ENCODE measurements at regions not wholly inside any gene's neighbourhood (a gene's known extent, or its start where the extent isn't known, plus 50 kb on each side); places are given as distances from the start of the nearest gene placed in this dataset.

DNA sequence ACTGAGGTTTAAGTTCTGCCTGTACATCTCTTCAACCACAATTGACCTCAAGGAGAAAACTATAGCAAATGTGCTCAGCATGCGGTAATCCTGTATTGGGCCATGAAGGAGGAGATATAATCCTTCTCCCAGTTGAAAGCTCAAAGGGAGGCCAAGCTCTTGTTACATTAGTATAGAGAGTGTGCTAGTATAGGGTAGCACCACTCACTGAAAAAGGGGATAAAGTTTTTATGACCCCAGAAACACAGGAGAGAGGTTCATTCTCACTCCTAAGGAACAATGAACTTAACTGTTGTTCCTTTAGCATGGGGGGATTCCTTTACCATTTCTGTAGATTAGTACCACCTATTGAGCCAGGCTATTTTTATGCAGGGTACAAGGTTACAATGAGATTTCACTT lies 267.7 kb downstream of the LRRIQ3 start:
- Histone ChIP-seq H3K9me3 (no peaks in the 10 kb centered on the region), H3K27me3 (no peaks in the 10 kb centered on the region), H3K36me3 (no peaks in the 10 kb centered on the region), H3K27ac (no peak overlapping the region), H3K4me1 (no peaks in the 10 kb centered on the region), H3K4me3 (no peak overlapping the region)
- 85 to 97% (median 88%) methylated on average over 1 of the region's 1 CpG for WGBS, 5 donors
- TF ChIP-seq EP300 (IDR thresholded peaks at IDR 0.05) (no peak), POLR2AphosphoS5 (IDR thresholded peaks at IDR 0.05) (no peak), POLR2A (IDR thresholded peaks at IDR 0.05) (no peak)
- TF ChIP-seq, protein P1, sequence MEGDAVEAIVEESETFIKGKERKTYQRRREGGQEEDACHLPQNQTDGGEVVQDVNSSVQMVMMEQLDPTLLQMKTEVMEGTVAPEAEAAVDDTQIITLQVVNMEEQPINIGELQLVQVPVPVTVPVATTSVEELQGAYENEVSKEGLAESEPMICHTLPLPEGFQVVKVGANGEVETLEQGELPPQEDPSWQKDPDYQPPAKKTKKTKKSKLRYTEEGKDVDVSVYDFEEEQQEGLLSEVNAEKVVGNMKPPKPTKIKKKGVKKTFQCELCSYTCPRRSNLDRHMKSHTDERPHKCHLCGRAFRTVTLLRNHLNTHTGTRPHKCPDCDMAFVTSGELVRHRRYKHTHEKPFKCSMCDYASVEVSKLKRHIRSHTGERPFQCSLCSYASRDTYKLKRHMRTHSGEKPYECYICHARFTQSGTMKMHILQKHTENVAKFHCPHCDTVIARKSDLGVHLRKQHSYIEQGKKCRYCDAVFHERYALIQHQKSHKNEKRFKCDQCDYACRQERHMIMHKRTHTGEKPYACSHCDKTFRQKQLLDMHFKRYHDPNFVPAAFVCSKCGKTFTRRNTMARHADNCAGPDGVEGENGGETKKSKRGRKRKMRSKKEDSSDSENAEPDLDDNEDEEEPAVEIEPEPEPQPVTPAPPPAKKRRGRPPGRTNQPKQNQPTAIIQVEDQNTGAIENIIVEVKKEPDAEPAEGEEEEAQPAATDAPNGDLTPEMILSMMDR (IDR thresholded peaks at IDR 0.05) = no peak
- intact Hi-C loops (cut with DNase I; ENCODE audit: low total_unique reads) = no loop called here
- DNase-seq = no peak

DNA sequence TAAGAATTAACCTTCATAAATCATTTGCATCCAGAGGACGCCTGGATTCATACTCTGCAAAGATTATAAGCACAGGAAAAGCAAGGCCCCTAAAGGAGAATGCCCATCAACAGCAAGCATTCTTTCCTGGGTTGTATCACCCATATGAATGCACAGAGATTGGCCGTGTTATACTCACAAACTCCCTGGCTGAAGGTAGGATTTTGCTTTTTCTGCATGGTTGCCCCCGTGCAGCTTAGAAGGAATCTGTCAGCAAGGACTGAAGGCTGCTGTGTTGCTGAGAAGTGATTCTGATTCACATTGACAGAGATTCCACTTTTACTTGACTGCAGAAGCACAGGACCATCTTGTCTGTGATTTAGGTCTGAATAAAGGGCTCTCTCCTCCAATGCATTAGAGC lies 283.0 kb downstream of the LRRIQ3 start:
- peaks cover 0 to 21% (median 16%) of the 10 kb centered on the region in 4 donors for H3K9me3 ChIP-seq
- H3K27me3 ChIP-seq = no peaks in the 10 kb centered on the region
- 50 to 55% (median 53%) methylated on average over 3 of the region's 3 CpGs for WGBS, 5 donors
- no peaks in the 10 kb centered on the region for H3K4me1 ChIP-seq
- intact Hi-C loops (cut with DNase I; ENCODE audit: low total_unique reads) = no loop called here
- H3K36me3 ChIP-seq = no peaks in the 10 kb centered on the region
- H3K4me3 ChIP-seq = no peak overlapping the region
- TF ChIP-seq POLR2A (IDR thresholded peaks at IDR 0.05) (no peak), EP300 (IDR thresholded peaks at IDR 0.05) (no peak), POLR2AphosphoS5 (IDR thresholded peaks at IDR 0.05) (no peak)
- TF ChIP-seq, protein P1 (IDR thresholded peaks at IDR 0.05) = no peak
- DNase-seq = no peak
- H3K27ac ChIP-seq = no peak overlapping the region

DNA sequence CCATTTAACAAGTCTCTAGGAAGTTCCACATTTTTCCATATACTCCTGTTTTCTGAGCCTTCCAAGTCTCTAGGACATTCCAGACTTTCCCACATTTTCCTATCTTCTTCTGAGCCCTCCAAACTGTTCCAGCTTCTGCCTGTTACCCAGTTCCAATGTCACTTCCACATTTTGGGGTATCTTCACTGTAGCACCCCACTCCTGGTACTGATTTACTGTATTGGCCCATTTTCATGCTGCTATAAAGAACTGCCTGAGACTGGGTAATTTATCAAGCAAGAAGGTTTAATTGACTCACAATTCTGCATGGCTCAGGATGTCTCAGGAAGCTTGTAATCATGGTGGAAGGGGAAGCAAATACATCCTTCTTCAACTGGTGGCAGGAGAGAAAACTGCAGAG lies 285.0 kb downstream of the LRRIQ3 start:
- no peaks in the 10 kb centered on the region for H3K36me3 ChIP-seq
- H3K27ac ChIP-seq = no peak overlapping the region
- peaks cover 0 to 21% (median 16%) of the 10 kb centered on the region in 4 donors for H3K9me3 ChIP-seq
- intact Hi-C loops (cut with DNase I; ENCODE audit: low total_unique reads) = no loop called here
- H3K4me3 ChIP-seq = no peak overlapping the region
- no peaks in the 10 kb centered on the region for H3K27me3 ChIP-seq
- TF ChIP-seq, protein P1 (IDR thresholded peaks at IDR 0.05) = no peak
- no peak for TF ChIP-seq EP300 (IDR thresholded peaks at IDR 0.05)
- no peak for TF ChIP-seq POLR2AphosphoS5 (IDR thresholded peaks at IDR 0.05)
- TF ChIP-seq POLR2A (IDR thresholded peaks at IDR 0.05) = no peak
- no peaks in the 10 kb centered on the region for H3K4me1 ChIP-seq
- DNase-seq = no peak

DNA sequence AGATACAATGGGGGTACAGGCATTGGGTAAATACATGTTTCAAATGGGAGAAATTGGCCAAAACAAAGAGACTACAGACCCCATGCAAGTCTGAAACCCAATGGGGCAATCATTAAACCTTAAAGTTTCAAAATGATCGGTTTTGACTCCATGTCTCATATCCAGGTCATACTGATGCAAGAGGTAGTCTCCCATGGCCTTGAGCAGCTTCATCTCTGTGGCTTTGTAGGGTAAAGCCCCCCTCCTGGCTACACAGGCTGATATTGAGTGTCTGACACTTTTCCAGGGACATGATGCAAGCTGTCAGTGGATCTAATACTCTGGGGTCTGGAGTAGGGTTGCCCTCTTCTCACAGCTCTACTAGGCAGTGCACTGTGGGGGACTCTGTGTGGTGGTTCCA lies 286.1 kb downstream of the LRRIQ3 start:
- Histone ChIP-seq H3K27ac (no peak overlapping the region), H3K4me3 (no peak overlapping the region), H3K36me3 (no peaks in the 10 kb centered on the region), H3K4me1 (no peaks in the 10 kb centered on the region), H3K9me3 (peaks cover 0 to 21% (median 16%) of the 10 kb centered on the region in 4 donors), H3K27me3 (no peaks in the 10 kb centered on the region)
- DNase-seq = no peak
- intact Hi-C loops (cut with DNase I; ENCODE audit: low total_unique reads) = no loop called here
- WGBS, 5 donors = 85 to 100% (median 90%) methylated on average over 1 of the region's 1 CpG
- TF ChIP-seq POLR2A (IDR thresholded peaks at IDR 0.05) (no peak), POLR2AphosphoS5 (IDR thresholded peaks at IDR 0.05) (no peak)
- TF ChIP-seq, protein P1 (IDR thresholded peaks at IDR 0.05) = no peak
